Keratinocyte (primary cell): ENCODE measurements at regions not wholly inside any gene's neighbourhood (a gene's known extent, or its start where the extent isn't known, plus 50 kb on each side); places are given as distances from the start of the nearest gene placed in this dataset.

Experiments used
- DNase-seq: peaks from one replicate; pipeline ENCODE4 v3.0.0-alpha.2; 2011; ENCODE audit warnings: low read depth, missing footprints, low spot score
- FAIRE-seq: peaks from 2 replicates; lab custom pipeline; 2011; peaks lifted over from hg19 to GRCh38; lab: Jason Lieb, UNC
- H2AFZ ChIP-seq: 2 replicates; pipeline ENCODE4 v1.6.0; 2012; ENCODE audit warnings: low read length, control low read depth, inconsistent platforms; ENCODE audit not compliant: control insufficient read depth
- H3K27ac ChIP-seq: 2 replicates; pipeline ENCODE4 v1.5.1; 2011; ENCODE audit warnings: low read length; ENCODE audit not compliant: control insufficient read depth, insufficient read depth
- H3K27me3 ChIP-seq: 3 replicates; pipeline ENCODE4 v1.6.0; 2011; ENCODE audit warnings: low read length; ENCODE audit not compliant: control insufficient read depth, insufficient read depth; ENCODE audit errors: extremely low read depth
- H3K36me3 ChIP-seq, 2 experiments: 2 replicates in 1 of 2; 3 replicates in 1 of 2; pipeline ENCODE4 v1.5.1; 2011; ENCODE audit warnings: low read length in 2 of 2, mild to moderate bottlenecking in 1 of 2; ENCODE audit not compliant: control insufficient read depth in 2 of 2, insufficient read depth in 2 of 2; ENCODE audit errors: extremely low read depth in 1 of 2
- H3K4me1 ChIP-seq: 3 replicates; pipeline ENCODE4 v1.5.1; 2011; ENCODE audit warnings: low read length; ENCODE audit not compliant: control insufficient read depth, insufficient read depth; ENCODE audit errors: extremely low read depth
- H3K4me2 ChIP-seq: 3 replicates; pipeline ENCODE4 v1.6.0; 2011; ENCODE audit warnings: low read depth, low read length; ENCODE audit not compliant: control insufficient read depth, insufficient read depth; ENCODE audit errors: extremely low read depth
- H3K4me3 ChIP-seq, 3 experiments: fragments of 200-600 bp in 1 of 3; sonication (generic) in 1 of 3; 2 replicates in 2 of 3; 3 replicates in 1 of 3; pipeline ENCODE4 v1.5.1; 2011 to 2016; ENCODE audit warnings: low read length in 3 of 3, mild to moderate bottlenecking in 3 of 3, control low read depth in 2 of 3, inconsistent platforms in 1 of 3, low read depth in 1 of 3, mixed read lengths in 1 of 3, mixed run types in 1 of 3, moderate library complexity in 1 of 3; ENCODE audit not compliant: control insufficient read depth in 2 of 3, insufficient read depth in 2 of 3; ENCODE audit errors: extremely low read depth in 1 of 3
- H3K79me2 ChIP-seq: 2 replicates; pipeline ENCODE4 v1.6.0; 2012; ENCODE audit warnings: low read length; ENCODE audit not compliant: control insufficient read depth, insufficient read depth
- H3K9ac ChIP-seq: 3 replicates; pipeline ENCODE4 v1.6.0; 2011; ENCODE audit warnings: low read length; ENCODE audit not compliant: control insufficient read depth, insufficient read depth; ENCODE audit errors: extremely low read depth
- H3K9me1 ChIP-seq: 3 replicates; pipeline ENCODE4 v1.6.0; 2011; ENCODE audit warnings: low read length; ENCODE audit not compliant: control insufficient read depth, insufficient read depth; ENCODE audit errors: extremely low read depth
- H3K9me3 ChIP-seq: 2 replicates; pipeline ENCODE4 v1.5.1; 2012; ENCODE audit warnings: low read depth, low read length; ENCODE audit not compliant: control insufficient read depth
- H4K20me1 ChIP-seq: 3 replicates; pipeline ENCODE4 v1.6.0; 2011; ENCODE audit warnings: low read length; ENCODE audit not compliant: control insufficient read depth, insufficient read depth; ENCODE audit errors: extremely low read depth
- EZH2 ChIP-seq: IDR thresholded peaks from one replicate; pipeline ENCODE4 v1.6.1; 2012; ENCODE audit warnings: inconsistent platforms, mild to moderate bottlenecking, low read length, moderate library complexity
- dilution Hi-C: fragments of 300-500 bp; cut with MboI; formaldehyde crosslinking; loops from one replicate; pipeline ENCODE4 v1.7.0; 2020; ENCODE audit warnings: low sequenced_read_pairs; ENCODE audit not compliant: extremely low pct_ligation_motif_present
- TF ChIP-seq, protein P1 (sequence below), 3 experiments: IDR thresholded peaks in 1 of 3; conservative IDR thresholded peaks in 1 of 3; optimal IDR thresholded peaks in 1 of 3; 2 replicates in 2 of 3; 3 replicates in 1 of 3; pipeline versions ENCODE3 to v1.5.1; 2011; ENCODE audit warnings: low read length in 3 of 3, mild to moderate bottlenecking in 3 of 3, moderate library complexity in 2 of 3, control low read depth in 1 of 3, inconsistent platforms in 1 of 3; ENCODE audit not compliant: insufficient read depth in 2 of 3; ENCODE audit errors: extremely low read depth in 1 of 3

GRCh38 chr2:195363496-195363895 lies 293.5 kb upstream of the SLC39A10 start:
- H3K79me2 ChIP-seq, result no peaks in the 10 kb centered on the region
- no peaks in the 10 kb centered on the region for H3K36me3 ChIP-seq
- FAIRE-seq (no peak), DNase-seq (peak; percentile 15)
- dilution Hi-C loops, result no loop called here
- no peaks in the 10 kb centered on the region for H3K27me3 ChIP-seq
- no peak overlapping the region for H2AFZ ChIP-seq
- H3K9me1 ChIP-seq, result no peaks in the 10 kb centered on the region
- H3K9me3 ChIP-seq, result peaks cover 5% of the 10 kb centered on the region
- H4K20me1 ChIP-seq, result no peaks in the 10 kb centered on the region
- TF ChIP-seq EZH2, result no peak
- TF ChIP-seq, protein P1, sequence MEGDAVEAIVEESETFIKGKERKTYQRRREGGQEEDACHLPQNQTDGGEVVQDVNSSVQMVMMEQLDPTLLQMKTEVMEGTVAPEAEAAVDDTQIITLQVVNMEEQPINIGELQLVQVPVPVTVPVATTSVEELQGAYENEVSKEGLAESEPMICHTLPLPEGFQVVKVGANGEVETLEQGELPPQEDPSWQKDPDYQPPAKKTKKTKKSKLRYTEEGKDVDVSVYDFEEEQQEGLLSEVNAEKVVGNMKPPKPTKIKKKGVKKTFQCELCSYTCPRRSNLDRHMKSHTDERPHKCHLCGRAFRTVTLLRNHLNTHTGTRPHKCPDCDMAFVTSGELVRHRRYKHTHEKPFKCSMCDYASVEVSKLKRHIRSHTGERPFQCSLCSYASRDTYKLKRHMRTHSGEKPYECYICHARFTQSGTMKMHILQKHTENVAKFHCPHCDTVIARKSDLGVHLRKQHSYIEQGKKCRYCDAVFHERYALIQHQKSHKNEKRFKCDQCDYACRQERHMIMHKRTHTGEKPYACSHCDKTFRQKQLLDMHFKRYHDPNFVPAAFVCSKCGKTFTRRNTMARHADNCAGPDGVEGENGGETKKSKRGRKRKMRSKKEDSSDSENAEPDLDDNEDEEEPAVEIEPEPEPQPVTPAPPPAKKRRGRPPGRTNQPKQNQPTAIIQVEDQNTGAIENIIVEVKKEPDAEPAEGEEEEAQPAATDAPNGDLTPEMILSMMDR (optimal IDR thresholded peaks at IDR 0.05 in 1 of 3, IDR thresholded peaks at IDR 0.05 in 1 of 3, conservative IDR thresholded peaks at IDR 0.05 in 1 of 3; ENCODE audit: extremely low read depth in 1 of 3, insufficient read depth in 2 of 3, low read length in 3 of 3), result no peak
- H3K4me2 ChIP-seq, result peak overlapping the region; percentile 34
- no peak overlapping the region for H3K4me3 ChIP-seq
- H3K27ac ChIP-seq, result peak overlapping the region; percentile 47
- peaks cover 15% of the 10 kb centered on the region for H3K4me1 ChIP-seq
- H3K9ac ChIP-seq, result no peak overlapping the region

GRCh38 chr2:195360242-195360641 lies 296.8 kb upstream of the SLC39A10 start:
- no peak for TF ChIP-seq EZH2
- TF ChIP-seq, protein P1 (optimal IDR thresholded peaks at IDR 0.05 in 1 of 3, IDR thresholded peaks at IDR 0.05 in 1 of 3, conservative IDR thresholded peaks at IDR 0.05 in 1 of 3; ENCODE audit: extremely low read depth in 1 of 3, insufficient read depth in 2 of 3, low read length in 3 of 3), result no peak
- no peaks in the 10 kb centered on the region for H3K9me1 ChIP-seq
- dilution Hi-C loops, result no loop called here
- H3K4me1 ChIP-seq, result peaks cover 15% of the 10 kb centered on the region
- H3K27me3 ChIP-seq, result no peaks in the 10 kb centered on the region
- no peak overlapping the region for H3K4me2 ChIP-seq
- H3K79me2 ChIP-seq, result no peaks in the 10 kb centered on the region
- H3K9me3 ChIP-seq, result peaks cover 5% of the 10 kb centered on the region
- H2AFZ ChIP-seq, result no peak overlapping the region
- no peaks in the 10 kb centered on the region for H3K36me3 ChIP-seq
- H3K27ac ChIP-seq, result no peak overlapping the region
- H4K20me1 ChIP-seq, result no peaks in the 10 kb centered on the region
- no peak overlapping the region for H3K4me3 ChIP-seq
- no peak for DNase-seq
- no peak overlapping the region for H3K9ac ChIP-seq
- no peak for FAIRE-seq
